ENCODE measurements at regions not wholly inside any gene's neighbourhood (a gene's known extent, or its start where the extent isn't known, plus 50 kb on each side); places are given as distances from the start of the nearest gene placed in this dataset.

DNA sequence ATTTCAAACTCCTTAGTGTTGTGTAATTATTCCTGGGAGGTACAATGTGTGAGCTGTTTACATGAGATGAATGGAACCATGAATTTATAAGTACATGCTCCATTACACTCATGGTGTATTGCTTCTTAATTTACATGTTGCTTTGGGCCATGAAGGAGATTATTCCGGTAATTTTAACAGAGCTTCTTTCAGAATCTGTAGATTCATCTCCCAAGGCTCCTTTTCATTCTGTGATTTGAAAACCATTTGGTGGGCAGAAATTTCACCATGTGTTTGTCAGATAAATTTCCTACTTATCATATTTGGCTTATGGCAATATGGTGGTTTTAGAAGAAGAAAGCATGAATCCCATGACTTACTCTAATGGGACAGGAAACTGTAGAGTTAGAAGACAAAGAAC is 421.6 kb upstream of the EYS start:
- in situ Hi-C loops (cut with MboI): no loop called here
- ChIA-PET SMC1A (ENCODE audit: uncharacterized antibody, unreplicated experiment) (no interaction called here), POLR2A (no interaction called here), RAD21 (ENCODE audit: unreplicated experiment) (no interaction called here), CTCF (no interaction called here)
- Histone ChIP-seq H3K27me3 (replicated peaks in 1 of 2; ENCODE audit: control insufficient read depth in 2 of 2, insufficient read depth in 2 of 2, low read length in 1 of 2) (no peaks in the 10 kb centered on the region), H3K4me2 (ENCODE audit: control insufficient read depth, insufficient read depth) (no peak overlapping the region), H3K79me2 (ENCODE audit: control insufficient read depth, insufficient read depth, low read length) (no peaks in the 10 kb centered on the region), H3K4me3 (no peak overlapping the region), H3K4me1 (ENCODE audit: control insufficient read depth, insufficient read depth, low read length) (no peaks in the 10 kb centered on the region), H3K36me3 (ENCODE audit: control insufficient read depth in 2 of 2, insufficient read depth in 2 of 2, low read length in 1 of 2) (no peaks in the 10 kb centered on the region), H3K9ac (ENCODE audit: control insufficient read depth, insufficient read depth, low read length) (no peak overlapping the region), H3K9me3 (replicated peaks; ENCODE audit: control insufficient read depth, insufficient read depth, low read length) (no peaks in the 10 kb centered on the region), H4K20me1 (ENCODE audit: control insufficient read depth, insufficient read depth) (no peaks in the 10 kb centered on the region), H2AFZ (ENCODE audit: control insufficient read depth, low read depth, low read length) (no peak overlapping the region), H3K27ac (ENCODE audit: control insufficient read depth, insufficient read depth) (no peak overlapping the region)
- TF ChIP-seq RAD21 (IDR thresholded peaks at IDR 0.05; ENCODE audit: insufficient read depth, low read depth, low read length): no peak
- TF ChIP-seq IRF3 (IDR thresholded peaks at IDR 0.05): no peak
- TF ChIP-seq RBBP5 (conservative IDR thresholded peaks at IDR 0.05): no peak
- no peak for TF ChIP-seq MEF2A (IDR thresholded peaks at IDR 0.05; ENCODE audit: insufficient read depth, low read depth, low read length)
- TF ChIP-seq MTA3 (IDR thresholded peaks at IDR 0.05; ENCODE audit: borderline replicate concordance, low read length): no peak
- no peak for TF ChIP-seq NFYB (IDR thresholded peaks at IDR 0.05; ENCODE audit: insufficient read depth, low read depth, low read length)
- no peak for TF ChIP-seq POLR2AphosphoS2 (IDR thresholded peaks at IDR 0.05; ENCODE audit: low read depth, low read length)
- no peak for TF ChIP-seq RELA (IDR thresholded peaks at IDR 0.05; ENCODE audit: borderline replicate concordance, partially characterized antibody)
- TF ChIP-seq JUND (IDR thresholded peaks at IDR 0.05; ENCODE audit: low read depth, low read length): no peak
- no peak for TF ChIP-seq ZBED1 (IDR thresholded peaks at IDR 0.05; ENCODE audit: borderline replicate concordance)
- TF ChIP-seq SMC3 (IDR thresholded peaks at IDR 0.05; ENCODE audit: borderline replicate concordance, low read length): no peak
- TF ChIP-seq ZNF622 (IDR thresholded peaks at IDR 0.05): no peak
- intact Hi-C loops (cut with micrococcal nuclease; ENCODE audit: unreplicated experiment): no loop called here
- DNase-seq (ENCODE audit: low read depth, low spot score) (no peak), ATAC-seq (no peak), FAIRE-seq (no peak)
- WGBS (ENCODE audit: insufficient coverage, insufficient replicate concordance, low lambda C conversion rate, missing lambda C conversion rate): 26% methylated on average over 1 of the region's 1 CpG
- BruUV-seq (replicated peaks): no TSS peak
